Astrocyte of the cerebellum (primary cell): ENCODE measurements at regions not wholly inside any gene's neighbourhood (a gene's known extent, or its start where the extent isn't known, plus 50 kb on each side); places are given as distances from the start of the nearest gene placed in this dataset.
"Not testable (repeated sequence)": the region's sequence is repeated elsewhere in the genome, so short reads cannot be mapped to it uniquely, and the experiment has no call there.

Experiments
- DNase-seq: peaks from one replicate; pipeline ENCODE4 v3.0.0-alpha.2; 2011; ENCODE audit warnings: low read depth
- H3K4me3 ChIP-seq: 2 replicates; pipeline ENCODE4 v1.5.1; 2011; ENCODE audit warnings: mild to moderate bottlenecking, low read depth, low read length, moderate library complexity
- CTCF ChIP-seq: IDR thresholded peaks from 2 replicates; pipeline ENCODE4 v1.5.1; 2012; ENCODE audit warnings: low read length, low read depth, moderate library complexity, mild to moderate bottlenecking; ENCODE audit errors: missing control alignments
- in situ Hi-C: cut with HindIII; loops from 2 replicates; pipeline ENCODE4 v1.10.0; 2017; ENCODE audit warnings: low sequenced_read_pairs

GRCh38 chr4:75172551-75172950 lies 239.6 kb downstream of the PARM1 start:
- in situ Hi-C loops: no loop called here
- no peak overlapping the region for H3K4me3 ChIP-seq
- no peak for DNase-seq
- no peak for TF ChIP-seq CTCF

GRCh38 chr4:75169427-75169826 lies 236.5 kb downstream of the PARM1 start:
- TF ChIP-seq CTCF: no peak
- in situ Hi-C loops: no loop called here
- H3K4me3 ChIP-seq: no peak overlapping the region
- DNase-seq: no peak

GRCh38 chr4:75169020-75169419 lies 236.1 kb downstream of the PARM1 start:
- DNase-seq: no peak

GRCh38 chr4:75168548-75168947 lies 235.6 kb downstream of the PARM1 start:
- in situ Hi-C loops: no loop called here
- DNase-seq: no peak
- no peak overlapping the region for H3K4me3 ChIP-seq
- no peak for TF ChIP-seq CTCF

More at GRCh38 chr4:75169020-75169419, 236.1 kb downstream of the PARM1 start:
- no peak overlapping the region for H3K4me3 ChIP-seq
- no peak for TF ChIP-seq CTCF
- in situ Hi-C loops: no loop called here

GRCh38 chr4:75165100-75165499 lies 232.2 kb downstream of the PARM1 start:
- H3K4me3 ChIP-seq, DNase-seq, in situ Hi-C loops: not testable (repeated sequence)

- no peak overlapping the region for H3K4me3 ChIP-seq
- in situ Hi-C loops: no loop called here
- no peak for TF ChIP-seq CTCF
- DNase-seq: no peak
These were observed 225.5 kb downstream of the PARM1 start for GRCh38 chr4:75158451-75158850.

GRCh38 chr4:75154994-75155393 lies 222.1 kb downstream of the PARM1 start:
- DNase-seq: no peak
- in situ Hi-C loops: no loop called here
- no peak for TF ChIP-seq CTCF
- no peak overlapping the region for H3K4me3 ChIP-seq
